GM18907 (cell line): ENCODE measurements at regions not wholly inside any gene's neighbourhood (a gene's known extent, or its start where the extent isn't known, plus 50 kb on each side); places are given as distances from the start of the nearest gene placed in this dataset.

Experiments used
- ATAC-seq: cut with Tn5 transposase; IDR thresholded peaks from one replicate; pipeline ENCODE4 v1.9.1; 2021; ENCODE audit warnings: mild to moderate bottlenecking, moderate library complexity; ENCODE audit not compliant: unreplicated experiment

DNA sequence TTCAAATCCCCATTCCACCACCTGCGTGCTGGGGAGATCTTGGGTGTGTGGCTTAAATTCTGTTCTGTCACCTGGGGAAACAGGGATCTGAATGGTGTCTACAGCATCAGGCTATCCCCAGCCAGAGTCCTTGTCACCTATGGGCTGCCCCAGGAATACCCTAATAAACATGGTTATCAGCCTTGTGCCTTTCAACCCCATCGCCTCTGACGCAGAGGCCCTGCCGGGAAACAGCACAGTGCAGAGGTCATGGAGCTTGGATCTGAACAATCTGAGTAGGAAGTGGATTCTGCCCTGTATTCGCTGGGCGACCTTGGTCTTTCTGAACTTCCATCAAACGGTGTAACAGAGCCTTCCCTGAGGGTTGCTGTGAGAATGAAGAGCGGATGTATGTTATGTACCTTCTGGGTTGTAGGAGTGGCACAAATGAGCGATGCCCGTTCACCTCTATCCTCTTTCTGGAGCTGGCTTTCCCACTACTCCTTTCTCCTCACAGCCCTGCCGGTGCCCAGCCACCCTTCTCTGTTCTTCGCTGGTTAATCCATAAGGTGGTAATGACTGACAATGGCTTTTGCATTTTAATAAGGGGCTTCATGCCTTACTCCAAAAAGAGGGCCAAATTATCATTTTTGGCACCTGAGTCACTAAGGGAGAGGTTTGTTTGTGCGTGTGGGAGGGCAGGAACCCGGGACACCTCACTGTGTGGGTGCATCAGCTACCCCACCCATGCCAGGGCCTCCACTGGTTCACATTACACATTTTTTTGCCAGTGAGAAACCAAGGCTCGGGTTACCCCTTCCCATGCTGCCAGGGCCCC is 256.5 kb downstream of the MYCN start:
- no peak for ATAC-seq

DNA sequence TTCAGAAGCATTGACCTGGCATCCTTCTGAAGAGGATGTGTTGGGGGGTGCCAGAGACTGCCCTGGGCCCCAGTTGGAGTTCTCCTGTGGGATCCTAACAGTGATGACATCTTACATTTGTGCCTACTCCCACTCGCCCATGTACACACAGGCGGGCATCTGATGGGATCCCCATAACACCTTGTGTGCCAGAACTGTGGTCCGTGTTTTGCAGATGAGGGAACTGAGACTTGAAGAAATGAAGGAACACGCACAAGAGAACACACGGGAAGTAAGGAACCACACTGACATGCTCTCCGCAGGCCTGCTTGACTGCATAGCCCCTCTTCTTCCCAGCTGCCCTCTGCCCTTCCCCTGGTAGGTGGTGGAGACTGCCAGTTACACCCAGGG is 255.3 kb downstream of the MYCN start:
- no peak for ATAC-seq

GRCh38 chr2:16194931-16195680 is 254.8 kb downstream of the MYCN start:
- ATAC-seq: no peak

DNA sequence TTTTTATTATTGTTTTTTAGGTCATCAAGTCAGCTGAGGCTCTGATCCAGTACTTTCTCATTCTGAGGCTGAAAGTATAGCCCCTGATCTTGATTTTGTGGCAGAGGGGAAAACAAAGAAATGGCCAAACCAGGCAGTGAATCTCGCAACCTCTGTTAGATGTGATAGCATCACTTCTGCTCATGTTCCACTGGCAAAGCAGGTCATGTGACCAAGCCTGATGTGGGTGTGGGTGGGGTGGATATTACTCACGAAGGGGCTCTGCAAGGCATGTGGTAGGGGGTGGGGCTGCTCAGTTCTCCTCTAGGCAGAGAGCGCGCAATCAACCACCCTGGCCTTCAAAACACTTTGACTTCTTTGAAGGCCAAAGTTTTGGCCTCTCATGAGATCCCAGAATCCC is 254.2 kb downstream of the MYCN start:
- no peak for ATAC-seq

DNA sequence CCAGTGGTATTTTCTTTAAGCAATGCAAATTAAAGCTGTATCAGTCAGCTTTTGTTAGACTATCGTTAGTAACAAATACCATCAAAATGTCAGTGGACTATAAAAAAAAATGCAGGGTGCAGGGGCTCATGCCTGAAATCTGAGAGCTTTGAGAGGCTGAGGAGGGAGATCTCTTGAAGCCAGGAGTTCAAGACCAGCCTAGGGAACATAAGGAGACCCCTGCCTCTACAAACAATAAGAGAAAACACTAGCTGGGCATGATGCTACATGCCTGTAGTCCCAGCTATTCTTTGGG is 253.7 kb downstream of the MYCN start:
- ATAC-seq: no peak

DNA sequence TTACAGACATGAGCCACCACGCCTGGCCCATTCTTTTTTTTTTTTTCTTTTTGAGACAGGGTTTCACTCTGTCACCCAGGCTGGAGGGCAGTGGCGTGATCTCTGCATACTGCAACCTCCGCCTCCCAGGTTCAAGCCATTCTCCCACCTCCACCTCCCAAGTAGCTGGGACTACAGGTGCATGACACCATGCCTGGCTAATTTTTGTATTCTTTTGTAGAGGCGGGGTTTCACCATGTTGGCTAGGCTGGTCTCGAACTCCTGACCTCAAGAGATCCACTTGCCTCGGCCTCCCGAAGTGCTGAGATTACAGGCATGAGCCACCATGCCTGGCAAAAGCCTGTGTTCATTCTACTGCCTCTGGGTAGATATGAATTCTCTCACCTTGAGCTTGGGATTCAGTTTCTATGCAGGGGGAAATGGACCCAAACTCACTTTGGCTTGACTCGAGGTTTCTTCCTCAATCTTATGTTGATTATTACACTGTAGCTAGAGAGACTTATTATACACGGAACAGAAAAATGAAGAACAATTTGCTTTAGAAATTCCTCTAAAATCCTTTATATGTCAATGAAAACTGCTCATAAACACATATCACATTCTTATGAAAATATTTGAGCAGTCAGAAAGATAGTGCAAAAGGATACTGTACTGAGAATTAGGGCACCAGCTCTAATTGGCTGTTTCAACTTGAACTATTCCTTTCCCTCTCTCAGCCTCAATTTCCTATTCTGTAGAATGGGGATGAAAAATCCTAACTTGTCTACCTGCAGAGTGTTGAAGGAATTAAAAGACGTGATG is 252.3 kb downstream of the MYCN start:
- ATAC-seq: no peak

DNA sequence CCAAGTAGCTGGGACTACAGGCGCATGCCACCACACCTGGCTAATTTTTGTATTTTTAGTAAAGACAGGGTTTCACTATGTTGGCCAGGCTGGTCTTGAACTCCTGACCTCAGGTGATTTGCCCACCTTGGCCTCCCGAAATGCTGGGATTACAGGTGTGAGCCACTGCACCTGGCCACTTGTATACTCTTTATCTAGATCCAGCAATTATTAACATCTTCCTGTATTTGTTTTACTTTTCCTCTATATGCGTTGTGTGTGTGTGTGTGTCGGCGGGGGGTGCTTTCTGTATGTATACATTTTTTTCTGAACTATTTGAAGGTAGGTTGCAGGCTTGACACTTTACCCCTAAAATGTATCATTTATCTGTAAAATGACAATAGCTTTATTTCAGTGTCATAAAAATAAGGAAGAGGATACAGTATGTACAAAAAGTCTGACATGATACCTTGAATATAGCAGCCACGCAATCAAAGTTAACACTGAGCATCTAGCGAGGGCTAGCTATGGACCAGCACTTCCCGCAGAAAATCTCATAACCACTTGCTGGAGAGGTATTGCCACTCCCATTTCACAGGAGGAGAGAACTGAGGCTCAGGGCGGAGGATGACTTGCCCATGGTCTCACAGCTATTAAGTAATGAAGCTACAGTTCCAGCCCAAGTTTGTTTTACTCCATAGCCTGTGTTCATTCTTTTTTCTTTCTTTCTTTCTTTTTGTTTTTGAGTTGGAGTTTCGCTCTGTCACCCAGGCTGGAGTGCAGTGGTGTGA is 251.3 kb downstream of the MYCN start:
- no peak for ATAC-seq

DNA sequence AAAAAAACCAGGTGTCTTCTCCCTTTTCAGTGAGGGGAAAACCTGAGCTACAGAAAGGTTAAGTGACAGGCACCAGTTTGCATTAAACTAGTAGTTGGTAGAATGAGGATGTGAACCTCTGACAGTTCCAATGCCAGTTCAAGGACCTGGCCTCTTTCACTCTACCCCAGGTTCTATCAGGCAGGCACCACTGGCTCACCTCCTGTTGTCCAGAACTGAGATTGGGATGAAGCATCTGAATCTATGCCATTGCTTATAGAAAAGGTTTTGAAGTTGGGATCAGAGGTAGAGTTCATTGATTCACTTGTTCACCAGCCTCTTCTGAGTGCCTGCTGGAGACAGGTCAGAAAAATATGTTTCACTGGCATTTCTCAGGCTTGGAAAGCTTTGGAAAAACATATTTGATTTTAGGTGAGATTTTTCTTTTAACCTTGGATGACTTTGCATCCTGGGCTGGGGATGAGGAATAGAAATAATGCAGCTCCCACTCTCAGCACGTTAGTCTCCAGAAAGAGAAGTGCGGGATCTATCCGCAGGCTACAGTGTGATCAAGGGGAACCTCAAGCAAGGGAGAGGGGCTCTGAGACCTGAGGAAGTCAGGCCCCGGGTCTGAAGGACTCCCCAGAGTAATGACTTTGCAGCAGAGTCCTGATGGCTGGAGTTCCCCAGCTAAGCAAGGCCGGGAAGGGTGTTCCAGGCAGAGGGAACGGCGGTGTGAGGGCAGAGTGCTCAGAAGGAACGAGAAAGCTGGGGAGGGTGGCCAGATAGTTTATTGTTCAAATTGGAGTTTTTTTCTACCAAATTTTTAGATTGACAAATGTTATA is 250.3 kb downstream of the MYCN start:
- no peak for ATAC-seq

DNA sequence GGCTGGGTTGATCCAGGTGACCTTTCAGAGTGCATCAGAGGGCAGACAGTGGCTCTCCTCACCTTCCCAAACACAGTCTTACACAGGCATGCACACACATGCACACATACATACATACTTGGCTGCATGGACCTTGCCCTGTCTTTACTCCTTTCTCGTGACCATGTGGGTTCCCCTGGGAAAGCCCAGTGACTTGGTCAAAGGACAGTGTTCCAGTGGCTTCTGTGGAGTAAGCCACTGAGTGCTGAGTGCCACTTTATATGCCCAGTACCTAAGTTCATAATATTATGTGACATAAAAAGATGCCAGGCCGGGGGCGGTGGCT is 249.4 kb downstream of the MYCN start:
- ATAC-seq: no peak

DNA sequence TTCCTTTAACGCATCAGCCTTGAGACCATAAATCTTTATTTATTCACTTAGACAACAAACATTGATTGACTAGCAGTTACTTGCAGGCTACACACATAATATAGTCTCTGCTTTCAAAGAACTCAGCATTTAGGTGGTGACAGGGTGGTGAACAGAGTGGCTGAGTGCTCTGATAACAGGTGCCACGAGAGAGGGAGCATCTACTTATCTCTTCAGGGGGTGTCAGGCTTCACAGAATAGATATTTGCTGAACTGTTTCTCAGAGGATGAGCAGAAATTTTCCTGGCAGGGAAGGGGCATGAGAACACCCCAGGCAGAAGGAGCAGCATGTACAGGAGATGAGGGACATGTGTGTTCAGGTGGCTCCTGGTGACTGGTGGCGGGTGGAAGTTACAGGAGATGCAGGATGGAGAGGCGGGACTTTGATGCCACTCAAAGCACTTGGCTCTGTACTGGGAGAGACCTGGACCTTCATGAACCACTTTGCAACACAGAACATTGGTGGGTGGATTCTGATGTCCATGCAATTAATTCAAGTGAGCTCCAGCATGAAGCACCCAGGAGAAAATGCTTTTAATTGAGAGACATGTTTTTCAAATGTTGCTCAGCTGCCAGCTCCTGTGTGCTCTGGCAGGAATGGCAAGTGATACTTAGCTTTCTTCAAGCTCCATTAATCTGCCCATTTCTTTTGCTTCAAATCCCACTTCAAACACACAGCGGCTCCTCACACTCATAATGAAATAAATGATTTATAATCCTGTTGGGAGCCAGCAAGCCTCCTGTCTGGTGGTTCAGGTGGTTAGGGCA is 248.9 kb downstream of the MYCN start:
- no peak for ATAC-seq

DNA sequence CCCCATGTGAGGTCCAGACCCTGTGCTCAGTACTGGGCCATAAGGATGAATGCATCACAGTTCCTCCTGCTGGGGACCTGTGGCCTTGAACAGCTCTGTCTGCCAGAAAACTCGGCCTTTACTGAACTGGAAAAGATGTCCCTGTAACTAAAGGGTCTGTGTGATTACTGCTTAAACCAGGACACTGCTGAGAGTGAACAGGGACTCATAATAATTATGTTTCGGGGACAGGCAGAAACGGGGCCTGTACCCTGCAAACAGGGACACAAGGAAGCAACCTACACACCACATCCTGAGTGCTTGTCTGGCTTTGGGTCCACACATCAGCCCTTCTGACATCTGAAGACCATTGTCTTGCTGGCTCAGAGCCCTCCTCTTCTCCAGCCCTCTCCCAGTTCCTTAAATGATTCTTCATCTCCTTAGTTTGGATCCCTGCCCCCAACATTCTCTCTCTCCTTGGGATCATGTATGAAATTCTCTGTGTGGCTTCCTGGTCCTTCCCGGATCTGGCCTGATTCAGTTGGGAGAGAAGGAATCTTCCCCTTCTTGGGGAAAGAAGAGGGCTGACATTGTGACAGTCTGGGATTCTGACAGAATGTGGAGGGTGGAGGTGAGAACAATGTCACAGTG is 248.0 kb downstream of the MYCN start:
- ATAC-seq: no peak

DNA sequence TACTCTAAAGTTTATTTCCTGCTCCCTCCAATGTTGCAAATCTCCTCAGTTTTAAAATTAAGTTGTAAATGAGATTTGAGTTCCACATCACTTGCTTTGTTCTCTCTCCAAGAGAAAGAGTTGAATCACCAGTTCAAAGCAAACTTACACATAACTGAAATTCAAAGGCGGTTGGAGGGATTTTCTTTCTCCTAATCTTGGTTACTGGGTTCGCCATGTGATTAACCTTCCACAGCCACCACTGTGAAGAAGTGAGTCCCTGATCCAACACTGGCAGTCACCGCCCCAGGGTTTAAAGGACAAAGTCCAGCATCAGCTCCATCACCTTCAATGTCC is 247.1 kb downstream of the MYCN start:
- ATAC-seq: no peak

DNA sequence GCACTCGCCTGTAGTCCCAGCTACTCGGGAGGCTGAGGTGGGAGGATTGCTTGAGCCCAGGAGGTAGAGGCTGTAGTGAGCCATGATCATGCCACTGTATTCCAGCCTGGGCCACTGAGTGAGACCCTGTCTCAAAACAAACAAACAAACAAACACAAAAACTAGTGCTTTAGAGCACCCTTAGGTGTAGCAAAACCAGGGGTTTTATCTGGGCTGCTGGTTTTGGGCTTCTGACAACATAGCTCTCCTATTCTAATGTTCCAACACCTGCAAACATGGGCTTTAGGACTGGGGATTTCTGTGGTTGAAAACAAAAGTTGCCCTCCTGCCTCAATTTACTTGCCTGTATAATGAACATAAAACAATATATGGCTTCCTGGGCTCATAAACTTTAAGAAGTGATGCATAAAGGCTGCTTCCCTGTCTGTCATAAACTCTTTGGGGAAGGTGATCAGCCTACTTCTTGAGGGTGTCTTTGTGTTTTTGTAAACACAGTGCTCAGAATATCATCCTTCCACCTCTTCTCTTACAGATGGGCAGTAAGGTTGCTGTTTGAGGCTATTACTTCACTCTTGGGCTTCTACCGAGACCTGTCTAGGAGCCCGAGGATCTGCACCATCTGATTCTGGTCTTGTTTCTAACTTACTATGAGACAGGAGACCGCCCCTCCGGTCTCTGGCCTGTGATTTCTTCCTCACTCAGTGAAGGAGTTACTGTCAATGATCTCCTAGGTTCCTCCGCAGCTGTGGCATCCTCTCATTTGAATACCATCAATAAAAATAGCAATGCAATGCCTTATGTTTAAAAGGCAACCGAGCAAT is 246.5 kb downstream of the MYCN start:
- ATAC-seq: no peak

DNA sequence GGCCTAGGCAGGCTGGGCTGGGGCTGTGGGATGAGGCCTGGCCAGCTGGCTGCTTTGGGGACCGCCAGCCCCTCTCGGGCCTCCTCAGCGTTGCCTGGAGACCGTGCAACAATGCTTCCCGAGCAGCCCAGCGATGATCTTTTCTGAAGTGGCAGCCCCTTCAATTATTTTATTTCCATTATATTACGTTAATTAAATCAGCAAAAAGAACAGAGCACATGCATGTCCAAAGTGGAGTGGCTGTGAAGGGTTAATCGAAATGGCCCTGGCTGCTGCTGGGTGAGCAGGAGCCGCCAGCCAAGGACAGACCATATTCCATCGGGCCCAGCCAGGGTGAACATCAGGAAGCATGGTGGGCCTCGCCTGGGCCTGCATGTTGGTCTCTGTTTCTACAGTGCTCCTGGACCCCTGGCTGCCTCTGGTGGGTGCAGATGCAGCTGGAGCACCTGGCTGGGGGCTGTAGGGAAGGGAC is 245.5 kb downstream of the MYCN start:
- no peak for ATAC-seq

- no peak for ATAC-seq
These were observed 244.8 kb downstream of the MYCN start for GRCh38 chr2:16184945-16185660.

GRCh38 chr2:16184341-16184890 is 244.1 kb downstream of the MYCN start:
- ATAC-seq: no peak

GRCh38 chr2:16183345-16183744 is 243.0 kb downstream of the MYCN start:
- ATAC-seq: no peak
